ENCODE measurements at regions not wholly inside any gene's neighbourhood (a gene's known extent, or its start where the extent isn't known, plus 50 kb on each side); places are given as distances from the start of the nearest gene placed in this dataset.

GRCh38 chr1:5575396-5575940 is 416.8 kb downstream of the NPHP4 start:
- Histone ChIP-seq H3K36me3 (ENCODE audit: control insufficient read depth in 4 of 4, insufficient read depth in 4 of 4, low read length in 3 of 4) (no peaks in the 10 kb centered on the region), H3K4me1 (ENCODE audit: control extremely low read depth in 1 of 4, control insufficient read depth in 4 of 4, insufficient read depth in 4 of 4, low read length in 3 of 4) (no peaks in the 10 kb centered on the region), H3K9me3 (ENCODE audit: control extremely low read depth in 1 of 5, control insufficient read depth in 4 of 5, insufficient read depth in 2 of 5, low read depth in 1 of 5, low read length in 4 of 5) (peaks cover 0 to 3% (median 0%) of the 10 kb centered on the region in 5 experiments), H3K4me3 (ENCODE audit: control insufficient read depth in 1 of 7, extremely low read depth in 1 of 7, insufficient read depth in 4 of 7, low read depth in 2 of 7, low read length in 6 of 7) (no peak overlapping the region), H3K27ac (ENCODE audit: insufficient read depth in 1 of 2, low read depth in 1 of 2, low read length in 2 of 2, poor library complexity in 1 of 2, severe bottlenecking in 2 of 2) (no peak overlapping the region), H3K27me3 (replicated peaks in 2 of 5; ENCODE audit: control insufficient read depth in 4 of 5, insufficient read depth in 5 of 5, low read length in 4 of 5) (peaks cover 0 to 14% (median 0%) of the 10 kb centered on the region in 5 experiments)
- WGBS (ENCODE audit: insufficient coverage): 91% methylated on average over 5 of the region's 5 CpGs
- no peak for DNase-seq
- POLR2A ChIA-PET: no interaction called here
- CTCF ChIA-PET: no interaction called here

GRCh38 chr1:5574641-5575040 is 417.6 kb downstream of the NPHP4 start:
- no peak overlapping the region for H3K4me3 ChIP-seq (ENCODE audit: control insufficient read depth in 1 of 7, extremely low read depth in 1 of 7, insufficient read depth in 4 of 7, low read depth in 2 of 7, low read length in 6 of 7)
- no peaks in the 10 kb centered on the region for H3K36me3 ChIP-seq (ENCODE audit: control insufficient read depth in 4 of 4, insufficient read depth in 4 of 4, low read length in 3 of 4)
- peaks cover 0 to 5% (median 0%) of the 10 kb centered on the region in 5 experiments for H3K9me3 ChIP-seq (ENCODE audit: control extremely low read depth in 1 of 5, control insufficient read depth in 4 of 5, insufficient read depth in 2 of 5, low read depth in 1 of 5, low read length in 4 of 5)
- no peak for DNase-seq
- ChIA-PET CTCF (no interaction called here), POLR2A (no interaction called here)
- 78% methylated on average over 4 of the region's 4 CpGs for WGBS (ENCODE audit: insufficient coverage)
- no peak overlapping the region for H3K27ac ChIP-seq (ENCODE audit: insufficient read depth in 1 of 2, low read depth in 1 of 2, low read length in 2 of 2, poor library complexity in 1 of 2, severe bottlenecking in 2 of 2)
- no peaks in the 10 kb centered on the region for H3K4me1 ChIP-seq (ENCODE audit: control extremely low read depth in 1 of 4, control insufficient read depth in 4 of 4, insufficient read depth in 4 of 4, low read length in 3 of 4)
- H3K27me3 ChIP-seq (replicated peaks in 2 of 5; ENCODE audit: control insufficient read depth in 4 of 5, insufficient read depth in 5 of 5, low read length in 4 of 5): peaks cover 0 to 12% (median 0%) of the 10 kb centered on the region in 5 experiments

GRCh38 chr1:5572794-5573193 is 419.4 kb downstream of the NPHP4 start:
- Histone ChIP-seq H3K9me3 (ENCODE audit: control extremely low read depth in 1 of 5, control insufficient read depth in 4 of 5, insufficient read depth in 2 of 5, low read depth in 1 of 5, low read length in 4 of 5) (peaks cover 0 to 16% (median 3%) of the 10 kb centered on the region in 5 experiments), H3K4me1 (ENCODE audit: control extremely low read depth in 1 of 4, control insufficient read depth in 4 of 4, insufficient read depth in 4 of 4, low read length in 3 of 4) (no peaks in the 10 kb centered on the region), H3K27me3 (replicated peaks in 2 of 5; ENCODE audit: control insufficient read depth in 4 of 5, insufficient read depth in 5 of 5, low read length in 4 of 5) (peaks cover 0 to 12% (median 0%) of the 10 kb centered on the region in 5 experiments), H3K36me3 (ENCODE audit: control insufficient read depth in 4 of 4, insufficient read depth in 4 of 4, low read length in 3 of 4) (no peaks in the 10 kb centered on the region), H3K27ac (ENCODE audit: insufficient read depth in 1 of 2, low read depth in 1 of 2, low read length in 2 of 2, poor library complexity in 1 of 2, severe bottlenecking in 2 of 2) (no peak overlapping the region), H3K4me3 (ENCODE audit: control insufficient read depth in 1 of 7, extremely low read depth in 1 of 7, insufficient read depth in 4 of 7, low read depth in 2 of 7, low read length in 6 of 7) (no peak overlapping the region)
- ChIA-PET CTCF (no interaction called here), POLR2A (no interaction called here)
- DNase-seq: no peak
- WGBS (ENCODE audit: insufficient coverage): 83% methylated on average over 1 of the region's 2 CpGs

GRCh38 chr1:5571861-5572401 is 420.3 kb downstream of the NPHP4 start:
- DNase-seq: no peak
- ChIA-PET CTCF (no interaction called here), POLR2A (no interaction called here)
- 89% methylated on average over 10 of the region's 11 CpGs for WGBS (ENCODE audit: insufficient coverage)
- no peaks in the 10 kb centered on the region for H3K36me3 ChIP-seq (ENCODE audit: control insufficient read depth in 4 of 4, insufficient read depth in 4 of 4, low read length in 3 of 4)
- no peak overlapping the region for H3K27ac ChIP-seq (ENCODE audit: insufficient read depth in 1 of 2, low read depth in 1 of 2, low read length in 2 of 2, poor library complexity in 1 of 2, severe bottlenecking in 2 of 2)
- H3K9me3 ChIP-seq (ENCODE audit: control extremely low read depth in 1 of 5, control insufficient read depth in 4 of 5, insufficient read depth in 2 of 5, low read depth in 1 of 5, low read length in 4 of 5): peaks cover 0 to 16% (median 3%) of the 10 kb centered on the region in 5 experiments
- peaks cover 0 to 8% (median 0%) of the 10 kb centered on the region in 5 experiments for H3K27me3 ChIP-seq (replicated peaks in 2 of 5; ENCODE audit: control insufficient read depth in 4 of 5, insufficient read depth in 5 of 5, low read length in 4 of 5)
- no peaks in the 10 kb centered on the region for H3K4me1 ChIP-seq (ENCODE audit: control extremely low read depth in 1 of 4, control insufficient read depth in 4 of 4, insufficient read depth in 4 of 4, low read length in 3 of 4)
- H3K4me3 ChIP-seq (ENCODE audit: control insufficient read depth in 1 of 7, extremely low read depth in 1 of 7, insufficient read depth in 4 of 7, low read depth in 2 of 7, low read length in 6 of 7): no peak overlapping the region

- no peak overlapping the region for H3K4me3 ChIP-seq (ENCODE audit: control insufficient read depth in 1 of 7, extremely low read depth in 1 of 7, insufficient read depth in 4 of 7, low read depth in 2 of 7, low read length in 6 of 7)
- 81% methylated on average over 5 of the region's 5 CpGs for WGBS (ENCODE audit: insufficient coverage)
- DNase-seq: no peak
- POLR2A ChIA-PET: no interaction called here
- no peak overlapping the region for H3K27ac ChIP-seq (ENCODE audit: insufficient read depth in 1 of 2, low read depth in 1 of 2, low read length in 2 of 2, poor library complexity in 1 of 2, severe bottlenecking in 2 of 2)
- H3K9me3 ChIP-seq (ENCODE audit: control extremely low read depth in 1 of 5, control insufficient read depth in 4 of 5, insufficient read depth in 2 of 5, low read depth in 1 of 5, low read length in 4 of 5): peaks cover 0 to 16% (median 3%) of the 10 kb centered on the region in 5 experiments
- H3K4me1 ChIP-seq (ENCODE audit: control extremely low read depth in 1 of 4, control insufficient read depth in 4 of 4, insufficient read depth in 4 of 4, low read length in 3 of 4): no peaks in the 10 kb centered on the region
- CTCF ChIA-PET: no interaction called here
- H3K36me3 ChIP-seq (ENCODE audit: control insufficient read depth in 4 of 4, insufficient read depth in 4 of 4, low read length in 3 of 4): no peaks in the 10 kb centered on the region
- H3K27me3 ChIP-seq (replicated peaks in 2 of 5; ENCODE audit: control insufficient read depth in 4 of 5, insufficient read depth in 5 of 5, low read length in 4 of 5): peaks cover 0 to 5% (median 0%) of the 10 kb centered on the region in 5 experiments
Observed at GRCh38 chr1:5571438-5571837, 420.8 kb downstream of the NPHP4 start.

GRCh38 chr1:5570931-5571330 is 421.3 kb downstream of the NPHP4 start:
- CTCF ChIA-PET: no interaction called here
- POLR2A ChIA-PET: no interaction called here
- WGBS (ENCODE audit: insufficient coverage): 58% methylated on average over 2 of the region's 2 CpGs

GRCh38 chr1:5568321-5568720 is 423.9 kb downstream of the NPHP4 start:
- Histone ChIP-seq H3K4me1 (ENCODE audit: control extremely low read depth in 1 of 4, control insufficient read depth in 4 of 4, insufficient read depth in 4 of 4, low read length in 3 of 4) (no peaks in the 10 kb centered on the region), H3K36me3 (ENCODE audit: control insufficient read depth in 4 of 4, insufficient read depth in 4 of 4, low read length in 3 of 4) (no peaks in the 10 kb centered on the region), H3K27ac (ENCODE audit: insufficient read depth in 1 of 2, low read depth in 1 of 2, low read length in 2 of 2, poor library complexity in 1 of 2, severe bottlenecking in 2 of 2) (no peak overlapping the region), H3K9me3 (ENCODE audit: control extremely low read depth in 1 of 5, control insufficient read depth in 4 of 5, insufficient read depth in 2 of 5, low read depth in 1 of 5, low read length in 4 of 5) (peaks cover 0 to 16% (median 3%) of the 10 kb centered on the region in 5 experiments), H3K4me3 (ENCODE audit: control insufficient read depth in 1 of 7, extremely low read depth in 1 of 7, insufficient read depth in 4 of 7, low read depth in 2 of 7, low read length in 6 of 7) (no peak overlapping the region), H3K27me3 (replicated peaks in 2 of 5; ENCODE audit: control insufficient read depth in 4 of 5, insufficient read depth in 5 of 5, low read length in 4 of 5) (peaks cover 0 to 5% (median 0%) of the 10 kb centered on the region in 5 experiments)
- ChIA-PET POLR2A (no interaction called here), CTCF (no interaction called here)
- WGBS (ENCODE audit: insufficient coverage): 100% methylated on average over 2 of the region's 6 CpGs
- DNase-seq: no peak

More at GRCh38 chr1:5570931-5571330, 421.3 kb downstream of the NPHP4 start:
- Histone ChIP-seq H3K36me3 (ENCODE audit: control insufficient read depth in 4 of 4, insufficient read depth in 4 of 4, low read length in 3 of 4) (no peaks in the 10 kb centered on the region), H3K4me1 (ENCODE audit: control extremely low read depth in 1 of 4, control insufficient read depth in 4 of 4, insufficient read depth in 4 of 4, low read length in 3 of 4) (no peaks in the 10 kb centered on the region), H3K27ac (ENCODE audit: insufficient read depth in 1 of 2, low read depth in 1 of 2, low read length in 2 of 2, poor library complexity in 1 of 2, severe bottlenecking in 2 of 2) (no peak overlapping the region), H3K9me3 (ENCODE audit: control extremely low read depth in 1 of 5, control insufficient read depth in 4 of 5, insufficient read depth in 2 of 5, low read depth in 1 of 5, low read length in 4 of 5) (peaks cover 0 to 16% (median 3%) of the 10 kb centered on the region in 5 experiments), H3K27me3 (replicated peaks in 2 of 5; ENCODE audit: control insufficient read depth in 4 of 5, insufficient read depth in 5 of 5, low read length in 4 of 5) (peaks cover 0 to 5% (median 0%) of the 10 kb centered on the region in 5 experiments), H3K4me3 (ENCODE audit: control insufficient read depth in 1 of 7, extremely low read depth in 1 of 7, insufficient read depth in 4 of 7, low read depth in 2 of 7, low read length in 6 of 7) (no peak overlapping the region)
- no peak for DNase-seq
